ENCODE measurements at regions not wholly inside any gene's neighbourhood (a gene's known extent, or its start where the extent isn't known, plus 50 kb on each side); places are given as distances from the start of the nearest gene placed in this dataset.
"Not testable (repeated sequence)": the region's sequence is repeated elsewhere in the genome, so short reads cannot be mapped to it uniquely, and the experiment has no call there.

DNA sequence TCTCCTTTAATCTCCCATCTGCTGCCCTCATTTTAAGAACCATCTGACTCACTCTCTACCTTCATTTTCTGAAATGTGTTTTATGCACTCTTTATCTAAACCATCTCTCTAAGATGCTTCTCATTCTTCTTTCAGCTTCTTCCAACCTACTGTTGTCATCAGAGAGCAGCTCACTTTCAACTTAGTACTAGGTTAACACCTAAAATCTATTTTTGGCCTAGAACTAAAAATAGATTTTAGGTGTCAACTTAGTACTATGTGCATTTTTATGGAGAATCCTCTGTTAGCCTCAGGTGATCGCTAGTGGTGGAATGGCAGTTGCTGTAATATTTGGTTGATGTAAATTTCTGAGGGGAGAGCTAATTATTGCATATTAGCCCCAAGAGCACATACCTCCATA lies 277.1 kb downstream of the KCNJ2 start:
- DNase-seq (ENCODE audit: low read depth) = no peak

DNA sequence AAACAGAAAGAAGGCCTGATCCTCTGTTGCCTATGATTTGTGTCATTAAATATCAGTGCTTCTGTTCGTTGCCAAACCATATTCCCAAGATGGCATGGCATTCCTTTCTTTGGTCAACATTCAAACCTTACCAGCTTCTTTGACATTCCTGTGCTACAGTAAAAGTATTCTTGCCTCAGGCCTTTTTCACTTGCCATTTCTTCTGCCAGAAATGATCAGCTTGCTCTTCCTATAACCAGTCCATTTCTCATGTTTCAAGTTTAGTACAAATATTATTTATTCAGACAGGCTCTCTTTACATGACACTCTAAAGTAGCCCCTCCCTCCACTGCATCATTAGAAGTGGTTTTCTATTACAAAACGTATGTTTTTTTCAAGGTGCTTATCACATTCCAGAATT lies 278.3 kb downstream of the KCNJ2 start:
- DNase-seq (ENCODE audit: low read depth) = no peak

DNA sequence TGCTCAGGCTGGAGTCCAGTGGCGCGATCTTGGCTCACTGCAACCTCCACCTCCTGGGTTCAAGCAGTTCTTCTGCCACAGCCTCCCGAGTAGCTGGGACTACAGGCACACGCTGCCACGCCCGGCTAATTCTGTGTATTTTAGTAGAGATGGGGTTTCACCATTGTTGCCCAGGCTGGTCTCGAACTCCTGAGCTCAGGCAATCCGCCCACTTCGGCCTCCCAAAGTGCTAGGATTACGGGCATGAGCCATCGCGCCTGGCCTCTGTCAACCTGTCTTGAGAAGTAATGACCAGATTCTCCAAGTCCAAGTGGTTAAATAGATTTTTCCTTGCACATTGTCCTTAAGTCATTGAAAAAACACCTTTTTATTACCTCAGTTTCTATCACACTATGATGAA lies 283.7 kb downstream of the KCNJ2 start:
- not testable (repeated sequence) for DNase-seq (ENCODE audit: low read depth)

DNA sequence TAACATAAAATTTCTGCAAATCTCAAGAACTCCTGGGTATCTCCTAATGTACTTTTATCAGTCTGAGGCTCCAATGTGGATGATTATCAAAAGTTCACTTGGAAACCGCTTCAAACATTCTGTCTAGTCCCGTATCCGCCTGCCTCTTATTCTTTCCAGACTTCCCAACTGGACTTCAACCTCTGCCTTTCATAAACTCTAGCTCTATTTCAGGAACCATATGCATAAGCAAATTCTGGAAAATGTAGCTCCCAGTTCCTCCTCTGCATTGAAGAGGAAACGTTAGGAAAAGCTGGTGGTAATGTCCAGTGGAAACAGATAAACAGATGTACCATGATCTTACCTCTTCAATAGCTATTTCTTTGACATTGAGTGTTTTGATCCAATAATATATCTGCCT lies 285.0 kb downstream of the KCNJ2 start:
- no peak for DNase-seq (ENCODE audit: low read depth)

DNA sequence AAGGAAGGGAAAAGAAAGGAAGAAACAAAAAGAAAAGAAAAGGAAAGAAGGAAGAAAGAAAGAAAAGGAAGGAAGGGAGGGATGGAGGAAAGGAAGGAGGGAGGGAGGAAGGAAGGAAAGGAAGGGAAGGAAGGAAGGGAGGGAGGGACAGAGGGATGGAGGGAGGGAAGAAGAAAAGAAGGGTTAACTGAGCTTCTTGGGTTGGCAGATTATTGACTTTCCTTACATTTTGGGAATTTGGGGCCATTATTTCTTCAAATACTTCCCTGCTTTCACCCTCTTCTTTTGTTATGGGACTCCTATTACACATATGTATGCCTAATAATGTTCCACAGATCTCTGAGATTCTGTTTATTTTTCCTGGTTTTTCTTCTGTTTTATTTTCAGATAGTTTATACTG lies 285.6 kb downstream of the KCNJ2 start:
- DNase-seq (ENCODE audit: low read depth) = no peak

DNA sequence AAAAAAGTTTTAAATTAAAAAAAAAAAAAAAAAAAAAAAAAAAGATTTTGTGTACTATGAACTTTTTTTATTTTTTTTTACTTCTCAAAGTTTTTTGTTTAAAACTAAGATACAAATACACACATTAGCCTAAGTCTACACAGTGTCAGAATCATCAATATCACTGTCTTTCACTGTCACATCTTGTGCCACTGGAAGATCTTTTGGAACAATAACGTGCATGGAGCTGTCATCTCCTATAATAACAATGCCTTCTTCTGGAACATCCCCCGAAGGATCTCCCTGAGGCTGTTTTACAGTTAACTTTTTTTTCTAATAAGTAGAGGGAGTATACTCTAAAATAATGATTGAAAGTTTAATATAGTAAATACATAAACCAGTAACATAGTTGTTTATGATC lies 295.7 kb downstream of the KCNJ2 start:
- DNase-seq (ENCODE audit: low read depth) = no peak

DNA sequence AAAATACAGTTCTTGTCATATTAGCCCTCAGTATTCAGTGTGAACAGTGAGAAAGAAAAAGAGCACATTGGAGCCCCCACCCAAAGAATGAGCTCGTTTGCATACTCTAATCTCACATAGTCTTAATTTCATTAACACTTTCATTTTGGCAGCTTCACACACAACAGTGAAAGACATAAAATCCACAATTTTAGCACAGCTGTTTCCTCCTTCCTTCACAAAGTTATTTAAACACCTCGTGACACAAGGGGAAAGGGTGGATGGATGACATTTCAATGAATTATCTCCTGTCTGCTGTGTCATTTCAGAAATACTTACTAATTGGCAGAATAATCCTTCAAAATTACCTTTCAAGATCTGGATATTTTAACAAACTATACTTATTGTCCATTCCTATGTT lies 299.3 kb downstream of the KCNJ2 start:
- DNase-seq (ENCODE audit: low read depth) = no peak

DNA sequence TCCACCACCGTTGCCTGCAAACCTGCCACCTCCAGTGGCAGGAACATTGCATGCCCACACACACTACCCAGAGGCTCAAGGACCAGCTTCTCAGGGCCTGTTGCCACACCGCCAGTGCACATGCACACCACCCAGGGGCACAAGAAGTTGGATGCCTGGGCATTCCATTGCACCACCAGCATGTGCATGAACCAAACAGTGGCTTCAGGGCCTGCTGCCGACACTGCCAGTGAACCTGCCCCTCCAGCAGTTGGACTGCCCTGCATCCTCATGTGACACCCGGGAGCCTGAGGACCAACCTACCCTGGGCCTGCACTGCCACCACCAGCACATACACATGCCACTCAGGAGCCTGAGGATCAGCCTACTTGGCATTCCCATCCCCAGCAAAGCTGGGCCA lies 303.7 kb downstream of the KCNJ2 start:
- DNase-seq (ENCODE audit: low read depth) = no peak

DNA sequence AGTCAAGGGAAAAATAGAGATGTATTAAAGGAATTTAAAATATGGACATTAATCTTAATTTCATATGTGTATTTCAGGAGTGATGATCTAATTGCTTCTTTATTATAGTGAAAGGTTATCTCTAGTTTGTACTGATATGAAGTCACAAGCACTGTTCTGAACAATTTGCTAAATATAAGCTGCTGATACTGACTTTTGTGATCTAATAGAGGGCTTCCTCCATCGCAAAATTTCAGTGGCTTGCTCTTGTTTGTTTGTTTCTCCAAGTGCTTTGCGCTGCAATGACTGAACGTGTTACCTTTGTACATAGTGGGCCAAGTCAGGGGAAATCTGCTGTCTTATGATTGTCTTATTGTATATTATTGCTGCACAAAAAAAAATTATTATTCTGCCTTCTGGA lies 307.0 kb downstream of the KCNJ2 start:
- DNase-seq (ENCODE audit: low read depth) = no peak

DNA sequence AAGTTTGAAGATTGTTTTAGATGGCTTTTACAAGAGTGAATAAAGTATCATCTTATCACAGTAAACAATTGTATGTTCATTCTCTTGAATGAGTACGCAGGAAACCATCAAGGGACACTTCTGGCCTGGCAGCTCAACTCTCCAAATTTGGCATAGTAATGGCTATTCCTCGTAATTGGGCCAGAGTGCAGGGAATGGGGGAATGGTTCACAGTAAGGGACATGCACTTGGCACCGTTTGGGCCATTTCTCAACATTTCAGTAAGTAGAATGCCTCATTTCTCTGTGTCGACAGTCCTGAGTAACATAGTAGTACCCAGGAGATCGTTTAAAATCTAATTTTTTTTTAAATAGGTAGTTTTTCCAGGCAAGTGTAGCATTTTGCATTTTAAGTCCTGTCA lies 309.6 kb downstream of the KCNJ2 start:
- no peak for DNase-seq (ENCODE audit: low read depth)

DNA sequence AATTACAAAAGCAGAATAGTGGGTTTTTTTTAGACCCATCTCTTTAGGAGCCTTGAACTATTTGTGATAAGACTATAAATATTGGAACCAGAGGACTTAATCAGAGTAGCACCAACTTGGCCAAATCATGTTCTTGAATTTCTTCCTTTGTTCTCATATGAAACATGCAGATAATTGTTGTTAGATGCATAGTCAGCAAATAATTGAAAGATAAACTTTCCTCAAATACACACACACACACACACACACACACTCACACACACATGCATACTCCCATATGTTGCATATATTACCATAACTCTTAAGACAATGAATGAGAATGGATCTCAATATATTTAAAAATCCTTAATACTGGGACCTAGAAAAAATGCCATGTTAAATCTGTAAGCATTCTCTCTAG lies 310.4 kb downstream of the KCNJ2 start:
- no peak for DNase-seq (ENCODE audit: low read depth)

DNA sequence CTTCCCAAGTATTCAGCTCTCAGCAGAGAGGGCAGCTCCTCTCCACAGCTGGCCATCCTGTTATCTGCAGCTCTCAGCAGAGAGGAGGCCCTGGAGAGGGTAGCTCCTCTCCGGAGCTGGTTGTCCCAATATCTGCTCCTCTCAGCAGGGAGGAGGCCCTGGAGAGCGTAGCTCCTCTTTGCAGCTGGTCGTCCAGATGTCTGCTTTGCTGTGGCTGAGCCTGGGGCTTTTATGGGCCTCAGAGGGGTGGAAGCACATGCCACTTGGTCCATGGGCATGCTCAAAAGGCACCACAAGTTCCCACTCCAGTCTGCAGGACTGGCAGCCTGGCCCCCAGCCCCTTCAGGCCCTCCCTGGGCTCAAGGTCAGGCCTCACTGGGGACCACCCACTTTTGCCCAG lies 314.3 kb downstream of the KCNJ2 start:
- DNase-seq (ENCODE audit: low read depth) = no peak

DNA sequence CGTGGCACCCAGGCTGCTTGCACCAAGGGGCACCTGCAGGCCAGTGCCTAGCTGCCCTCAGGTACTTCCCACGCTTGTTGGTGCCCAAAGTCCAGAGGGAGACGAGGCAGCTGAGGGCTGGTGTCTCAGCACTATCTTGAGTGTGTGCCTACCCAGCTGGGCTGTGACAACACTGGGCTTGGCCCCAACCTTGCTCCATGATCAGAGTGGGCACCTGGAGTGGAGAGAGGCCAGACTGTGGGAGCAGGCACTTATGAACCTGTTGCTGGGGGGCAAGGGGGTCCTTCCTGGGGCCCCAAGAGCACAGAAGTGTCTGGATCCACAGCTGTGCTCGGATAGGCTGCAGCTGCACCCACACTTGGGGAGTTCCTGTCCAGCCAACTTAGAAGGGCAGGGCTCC lies 314.7 kb downstream of the KCNJ2 start:
- no peak for DNase-seq (ENCODE audit: low read depth)

DNA sequence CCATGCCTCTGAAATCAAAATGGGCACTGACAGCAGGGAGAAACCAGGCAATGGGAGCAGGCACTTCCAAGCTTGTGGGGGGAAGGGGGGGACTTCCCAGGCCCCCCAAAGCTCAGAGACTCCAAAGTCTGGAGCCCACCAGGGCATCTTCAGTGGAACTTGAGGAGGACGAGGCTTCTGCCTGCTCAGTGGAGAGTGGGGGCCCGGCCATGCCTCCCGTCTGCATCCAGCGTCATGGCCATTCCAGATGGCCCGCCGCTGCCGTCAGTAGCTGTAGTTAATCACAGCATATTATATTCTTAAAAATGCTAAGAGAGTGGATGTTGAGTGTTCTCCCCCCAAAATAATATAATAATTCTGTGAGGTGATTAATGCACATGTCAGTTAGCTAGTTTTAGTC lies 315.2 kb downstream of the KCNJ2 start:
- DNase-seq (ENCODE audit: low read depth) = no peak

DNA sequence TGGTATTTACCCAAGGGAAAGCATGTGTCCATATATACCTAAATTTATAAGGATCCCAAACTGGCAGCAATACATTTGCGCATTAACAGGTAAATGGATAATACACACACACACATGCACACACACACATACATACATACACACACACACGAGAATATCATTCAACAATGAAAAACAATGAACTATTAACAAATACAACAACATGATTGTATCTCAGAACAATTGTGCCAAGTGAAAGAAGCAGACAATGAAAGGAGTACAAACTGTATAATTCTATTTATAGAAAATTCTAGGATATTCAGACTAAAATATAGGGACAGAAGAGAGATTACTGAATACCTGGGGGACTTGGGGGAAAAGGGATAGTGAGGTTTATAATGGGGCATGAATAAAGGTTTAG lies 323.0 kb downstream of the KCNJ2 start:
- no peak for DNase-seq (ENCODE audit: low read depth)

DNA sequence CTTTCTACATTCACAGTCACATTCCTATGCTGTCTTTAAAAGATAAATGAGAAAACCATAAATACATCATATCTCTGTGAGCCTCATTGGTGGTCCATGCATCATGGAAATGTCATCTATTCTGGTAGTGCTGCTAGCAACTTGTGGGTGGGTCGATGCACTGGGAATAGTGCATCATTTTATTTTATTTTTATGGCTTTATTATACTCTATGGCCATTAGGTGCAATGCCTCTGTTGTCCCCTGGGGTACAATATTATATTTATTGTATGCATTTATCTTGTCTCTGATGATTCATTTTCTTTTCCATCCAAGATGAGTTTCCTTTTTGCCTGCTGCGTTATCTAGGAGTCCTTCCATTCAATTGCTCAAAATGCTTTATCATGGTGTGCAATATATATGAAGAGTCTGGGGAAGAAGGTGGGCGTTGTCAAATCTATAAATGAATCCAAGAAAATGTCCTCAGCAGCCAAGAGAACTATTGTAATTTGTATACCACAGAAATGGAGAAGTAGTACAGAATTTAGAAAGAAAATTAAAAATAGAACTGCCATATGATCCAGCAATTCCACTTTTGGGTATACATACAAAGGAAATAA lies 324.0 kb downstream of the KCNJ2 start:
- DNase-seq (ENCODE audit: low read depth) = no peak

DNA sequence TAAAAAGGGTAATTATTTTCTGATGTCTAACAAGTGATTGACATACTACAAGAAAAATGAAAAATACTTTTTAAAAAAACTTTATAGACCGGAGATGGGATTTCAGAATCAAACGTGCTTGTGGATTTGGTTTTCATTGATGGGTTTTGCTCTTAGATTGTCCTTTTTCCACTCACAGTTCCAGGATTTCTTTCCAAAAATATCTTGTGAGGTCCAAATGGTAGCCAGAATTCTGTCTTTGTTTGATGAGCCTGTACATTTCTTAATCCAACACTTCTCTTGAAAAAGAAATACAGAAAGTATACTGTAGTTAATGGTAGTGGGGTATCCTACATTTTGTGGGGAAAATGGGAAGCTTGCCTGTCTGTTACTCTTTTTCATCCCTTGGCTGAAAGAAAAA lies 329.3 kb downstream of the KCNJ2 start:
- no peak for DNase-seq (ENCODE audit: low read depth)

DNA sequence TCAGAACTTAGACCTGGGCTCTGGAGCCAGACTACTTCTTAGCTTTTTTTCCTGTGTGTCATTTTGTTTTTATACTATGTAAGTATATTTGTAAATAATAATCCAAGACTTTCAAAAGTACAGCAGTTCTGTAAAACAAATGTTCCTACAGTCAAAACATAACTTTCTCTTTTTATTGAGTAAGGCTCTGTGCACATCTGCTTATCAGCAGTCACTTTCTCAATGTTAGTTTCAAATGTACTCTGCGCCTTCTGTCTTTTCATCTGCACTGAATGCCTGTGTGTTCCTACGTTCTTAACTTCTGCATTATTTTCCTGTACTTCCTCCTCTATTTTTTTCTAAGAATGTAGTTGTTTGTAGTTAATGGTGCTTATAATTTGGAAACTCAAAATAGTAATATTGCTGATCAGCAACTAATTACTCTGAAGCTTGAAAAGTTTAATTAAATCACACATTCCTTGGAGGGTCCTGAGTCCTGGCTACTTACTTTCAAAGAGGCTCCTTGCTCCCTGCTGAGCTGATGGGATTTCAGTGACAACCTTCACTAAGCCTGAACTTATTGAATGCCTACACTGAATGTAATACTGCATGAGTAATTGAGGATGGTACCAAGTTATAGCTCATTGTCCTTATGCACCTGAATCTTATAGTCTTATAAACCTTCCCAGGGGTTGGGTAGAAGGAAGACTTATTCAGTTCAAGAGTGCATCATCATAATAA lies 329.9 kb downstream of the KCNJ2 start:
- no peak for DNase-seq (ENCODE audit: low read depth)

DNA sequence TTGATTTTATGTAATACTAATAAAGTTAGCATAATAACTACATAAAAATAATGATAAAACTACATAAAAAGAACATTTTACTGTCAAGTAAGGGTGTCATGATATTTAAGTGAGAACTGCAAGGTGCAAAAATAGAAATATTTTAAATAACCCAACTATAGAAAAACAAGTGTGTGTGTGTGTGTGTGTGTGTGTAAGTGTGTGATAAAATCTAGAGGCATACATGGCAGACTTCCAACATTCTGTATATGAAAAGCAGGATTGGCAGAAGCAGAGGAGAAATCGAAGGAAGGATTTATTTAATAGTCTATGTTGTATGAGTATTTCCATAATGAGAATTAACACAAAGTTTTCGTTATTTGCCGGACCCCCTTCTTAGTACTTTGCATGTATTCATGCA lies 334.1 kb downstream of the KCNJ2 start:
- no peak for DNase-seq (ENCODE audit: low read depth)

DNA sequence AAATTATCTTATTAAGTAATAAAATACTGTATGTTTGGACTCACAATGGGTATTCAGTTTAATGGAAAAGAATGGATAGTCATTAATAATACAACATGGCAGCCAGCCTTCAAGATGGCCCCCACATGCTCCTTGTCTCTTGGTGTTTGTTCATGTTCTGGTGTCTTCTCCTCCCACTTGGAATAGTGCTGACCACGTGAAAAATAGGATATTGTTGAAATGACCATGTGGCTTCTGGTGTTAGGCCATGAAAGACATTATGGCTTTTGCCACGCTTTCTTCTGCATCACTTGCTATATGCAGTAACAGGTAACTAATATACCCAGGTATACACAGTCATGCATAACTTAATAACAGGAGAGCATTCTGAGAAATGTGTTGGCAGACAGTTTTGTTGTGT lies 341.0 kb downstream of the KCNJ2 start:
- no peak for DNase-seq (ENCODE audit: low read depth)

DNA sequence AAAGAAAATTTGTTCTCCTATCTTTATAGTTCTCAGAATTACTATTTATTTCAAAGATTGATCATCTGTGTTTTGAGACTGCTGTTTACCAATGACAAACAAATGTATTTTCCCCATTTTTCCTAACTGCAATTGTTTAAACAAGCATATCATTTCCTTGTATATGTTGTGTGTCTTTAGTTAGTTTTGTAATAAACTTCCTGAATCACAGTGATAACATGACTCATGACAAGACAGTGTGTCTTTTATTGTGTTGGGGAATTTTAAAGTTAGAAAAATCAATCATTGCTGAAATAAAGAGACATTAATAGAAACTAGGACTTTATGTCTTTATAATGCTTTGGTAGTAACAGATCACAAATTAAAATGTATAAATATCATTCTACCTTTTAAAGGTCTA lies 348.5 kb downstream of the KCNJ2 start:
- no peak for DNase-seq (ENCODE audit: low read depth)

DNA sequence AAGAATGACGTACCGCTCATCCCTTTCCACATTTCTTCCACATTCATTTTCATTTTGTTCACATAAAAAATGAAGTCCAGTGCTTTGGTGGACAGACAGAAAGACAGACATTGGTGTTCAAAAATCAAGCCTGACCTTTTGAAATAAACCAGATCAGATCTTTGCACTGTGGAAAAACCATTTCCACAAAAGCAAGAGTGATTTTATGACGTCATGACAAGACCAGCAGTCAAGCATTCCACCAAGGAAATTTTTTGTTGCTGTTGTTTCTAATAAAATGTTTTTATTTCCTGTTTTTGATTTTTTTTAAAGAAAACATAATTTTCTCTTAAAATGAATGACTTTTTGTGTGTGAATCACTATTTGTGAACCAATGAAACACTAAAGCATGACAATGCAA lies 350.0 kb downstream of the KCNJ2 start:
- no peak for DNase-seq (ENCODE audit: low read depth)

DNA sequence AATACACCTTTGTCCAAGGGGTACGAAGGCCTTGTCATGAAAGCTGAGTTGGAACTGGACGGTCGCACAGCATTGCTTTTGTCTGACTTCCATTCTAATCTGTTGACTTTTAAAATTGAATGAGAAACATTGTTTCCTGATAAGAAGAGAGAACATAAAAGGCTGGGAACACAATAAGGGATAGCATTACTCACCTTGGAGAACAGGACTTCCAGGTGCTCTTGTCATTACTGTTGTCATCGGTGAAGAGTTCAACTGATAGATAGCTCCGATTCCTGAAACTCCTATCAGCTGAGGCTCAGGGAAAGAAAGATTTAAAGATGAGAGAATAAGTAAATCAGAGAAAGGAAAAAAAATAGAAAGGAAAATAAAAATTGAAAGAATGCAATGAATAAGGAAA lies 351.1 kb downstream of the KCNJ2 start:
- DNase-seq (ENCODE audit: low read depth) = no peak

DNA sequence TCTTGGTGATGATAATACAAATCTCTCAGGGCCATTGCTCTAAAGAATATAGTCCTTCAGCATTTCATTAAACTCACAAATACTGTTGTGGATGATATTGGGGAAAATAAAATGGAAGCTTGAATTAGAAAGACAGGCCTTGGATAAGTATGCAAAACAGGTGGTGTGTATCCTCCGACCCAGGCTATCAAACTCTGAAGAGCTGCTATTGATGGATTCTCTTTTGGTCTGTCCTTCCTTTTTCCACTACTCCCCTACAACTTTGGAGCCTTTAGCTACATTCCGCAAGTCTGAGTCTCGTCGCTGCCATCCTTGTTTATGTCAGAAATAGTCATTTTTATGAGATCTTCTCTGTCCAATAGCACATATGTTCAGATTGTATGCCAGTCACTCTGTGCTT lies 351.6 kb downstream of the KCNJ2 start:
- DNase-seq (ENCODE audit: low read depth) = no peak
